Tibial artery (tissue), 4 donors: ENCODE measurements at regions not wholly inside any gene's neighbourhood (a gene's known extent, or its start where the extent isn't known, plus 50 kb on each side); places are given as distances from the start of the nearest gene placed in this dataset.

Source experiments
- DNase-seq, 2 donors: peaks; one replicate each; pipeline ENCODE4 v3.0.0-alpha.2; 2019
- H3K27ac ChIP-seq, 2 donors: fragments of 200-600 bp; sonication (generic) in 1 of 2; 1 replicate in 1 of 2; 2 replicates in 1 of 2; pipeline ENCODE4 v1.5.1; 2018 to 2019; ENCODE audit warnings: mild to moderate bottlenecking in 1 of 2
- H3K27me3 ChIP-seq, 2 donors: fragments of 200-600 bp; sonication (generic) in 1 of 2; one replicate each; pipeline versions ENCODE4 v1.5.1 to v1.6.0; 2016 to 2019
- H3K36me3 ChIP-seq, 3 donors: fragments of 200-600 bp; sonication (generic) in 2 of 3; one replicate each; pipeline ENCODE4 v1.5.1; 2016 to 2019; ENCODE audit warnings: mild to moderate bottlenecking in 2 of 3
- H3K4me1 ChIP-seq, 4 donors: fragments of 200-600 bp; sonication (generic) in 2 of 4; 1 replicate in 3 of 4; 2 replicates in 1 of 4; pipeline ENCODE4 v1.5.1; 2016 to 2019
- H3K4me3 ChIP-seq, 2 donors: fragments of 200-600 bp; sonication (generic) in 1 of 2; 1 replicate in 1 of 2; 2 replicates in 1 of 2; pipeline ENCODE4 v1.5.1; 2018 to 2019; ENCODE audit warnings: mild to moderate bottlenecking in 2 of 2
- H3K9me3 ChIP-seq, 3 donors: fragments of 200-600 bp; sonication (generic) in 1 of 3; one replicate each; pipeline ENCODE4 v1.5.1; 2016 to 2019
- CTCF ChIP-seq, 2 experiments: fragments of 200-600 bp in 1 of 2; fragments of 450-650 bp in 1 of 2; IDR thresholded peaks; one replicate each; pipeline ENCODE4 v1.5.1; 2017 to 2019; ENCODE audit warnings: antibody characterized with exemption in 2 of 2, mild to moderate bottlenecking in 1 of 2, moderate library complexity in 1 of 2
- intact Hi-C: fragments of 100-400 bp; cut with DNase I; formaldehyde crosslinking; loops from one replicate; pipeline ENCODE4 v1.15.0; 2023; ENCODE audit warnings: low total_unique reads

- H3K9me3 ChIP-seq: no peaks in the 10 kb centered on the region
- no peak overlapping the region for H3K27ac ChIP-seq
- no peaks in the 10 kb centered on the region for H3K36me3 ChIP-seq
- DNase-seq: no peak
- no peak overlapping the region for H3K4me3 ChIP-seq
- no peaks in the 10 kb centered on the region for H3K4me1 ChIP-seq
- TF ChIP-seq CTCF (IDR thresholded peaks at IDR 0.05): no peak
- H3K27me3 ChIP-seq: no peaks in the 10 kb centered on the region
- intact Hi-C loops: no loop called here
Observed at GRCh38 chr5:38112938-38113337, 145.4 kb upstream of the EGFLAM start.

- Histone ChIP-seq H3K36me3 (no peaks in the 10 kb centered on the region), H3K9me3 (no peaks in the 10 kb centered on the region), H3K27ac (no peak overlapping the region), H3K27me3 (no peaks in the 10 kb centered on the region), H3K4me1 (no peaks in the 10 kb centered on the region), H3K4me3 (no peak overlapping the region)
- no peak for TF ChIP-seq CTCF (IDR thresholded peaks at IDR 0.05)
- intact Hi-C loops: no loop called here
- no peak for DNase-seq
Observed at GRCh38 chr5:38110130-38110529, 148.2 kb upstream of the EGFLAM start.

GRCh38 chr5:38107096-38107495, 151.3 kb upstream of the EGFLAM start:
- intact Hi-C loops: no loop called here
- TF ChIP-seq CTCF (IDR thresholded peaks at IDR 0.05): no peak
- H3K9me3 ChIP-seq: no peaks in the 10 kb centered on the region
- no peaks in the 10 kb centered on the region for H3K27me3 ChIP-seq
- DNase-seq: no peak
- H3K4me1 ChIP-seq: no peaks in the 10 kb centered on the region
- no peak overlapping the region for H3K27ac ChIP-seq
- H3K36me3 ChIP-seq: no peaks in the 10 kb centered on the region
- no peak overlapping the region for H3K4me3 ChIP-seq

DNA sequence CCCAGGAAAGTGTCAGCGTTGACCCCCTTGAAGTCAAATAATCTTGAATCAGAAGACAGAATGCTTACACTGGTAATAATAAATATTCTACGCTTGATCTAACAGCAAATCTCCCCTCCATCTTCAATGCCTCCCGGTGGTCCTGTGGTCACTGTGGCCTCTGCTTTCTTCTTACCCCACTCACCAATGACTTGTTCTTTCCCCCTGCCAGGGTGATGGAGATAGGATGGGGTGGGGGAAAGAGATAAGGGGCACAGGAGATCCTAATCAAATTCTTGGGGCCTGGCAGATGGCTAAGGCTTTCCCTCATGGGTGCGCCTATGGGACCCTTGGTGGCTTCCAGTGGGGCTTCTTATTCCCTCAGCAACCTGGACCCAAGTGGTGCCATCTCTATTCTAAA, 152.6 kb upstream of the EGFLAM start:
- H3K36me3 ChIP-seq: no peaks in the 10 kb centered on the region
- H3K27ac ChIP-seq: no peak overlapping the region
- intact Hi-C loops: no loop called here
- H3K4me3 ChIP-seq: no peak overlapping the region
- DNase-seq: no peak
- no peaks in the 10 kb centered on the region for H3K4me1 ChIP-seq
- H3K9me3 ChIP-seq: no peaks in the 10 kb centered on the region
- H3K27me3 ChIP-seq: no peaks in the 10 kb centered on the region
- no peak for TF ChIP-seq CTCF (IDR thresholded peaks at IDR 0.05)

DNA sequence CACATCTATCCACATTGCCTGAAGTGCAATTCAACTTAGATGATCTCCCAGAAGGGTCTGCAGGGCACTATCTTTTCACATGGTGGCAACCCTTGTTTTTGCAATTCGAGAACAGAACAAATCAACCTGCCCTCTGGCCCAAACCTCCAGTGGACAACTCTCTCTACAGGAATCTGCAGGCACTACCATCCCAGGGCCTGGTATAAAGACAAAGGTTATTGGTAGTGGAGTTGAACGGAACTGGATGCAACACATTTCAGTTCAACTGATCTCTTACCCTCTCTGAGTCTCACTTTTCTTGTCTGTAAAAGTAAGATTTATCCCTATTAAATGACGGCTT, 153.2 kb upstream of the EGFLAM start:
- Histone ChIP-seq H3K27ac (no peak overlapping the region), H3K9me3 (no peaks in the 10 kb centered on the region), H3K4me1 (no peaks in the 10 kb centered on the region), H3K36me3 (no peaks in the 10 kb centered on the region), H3K4me3 (no peak overlapping the region), H3K27me3 (no peaks in the 10 kb centered on the region)
- TF ChIP-seq CTCF (IDR thresholded peaks at IDR 0.05): no peak
- intact Hi-C loops: no loop called here
- DNase-seq: no peak

GRCh38 chr5:38104497-38105230, 153.7 kb upstream of the EGFLAM start:
- Histone ChIP-seq H3K27ac (no peak overlapping the region), H3K4me1 (no peaks in the 10 kb centered on the region), H3K4me3 (no peak overlapping the region), H3K36me3 (no peaks in the 10 kb centered on the region), H3K9me3 (no peaks in the 10 kb centered on the region), H3K27me3 (no peaks in the 10 kb centered on the region)
- DNase-seq: no peak
- no peak for TF ChIP-seq CTCF (IDR thresholded peaks at IDR 0.05)
- intact Hi-C loops: no loop called here
